ENCODE measurements at regions not wholly inside any gene's neighbourhood (a gene's known extent, or its start where the extent isn't known, plus 50 kb on each side); places are given as distances from the start of the nearest gene placed in this dataset.

GRCh38 chr19:30609656-30610270 lies 237.6 kb downstream of the ZNF536 start:
- TF ChIP-seq, protein P1, sequence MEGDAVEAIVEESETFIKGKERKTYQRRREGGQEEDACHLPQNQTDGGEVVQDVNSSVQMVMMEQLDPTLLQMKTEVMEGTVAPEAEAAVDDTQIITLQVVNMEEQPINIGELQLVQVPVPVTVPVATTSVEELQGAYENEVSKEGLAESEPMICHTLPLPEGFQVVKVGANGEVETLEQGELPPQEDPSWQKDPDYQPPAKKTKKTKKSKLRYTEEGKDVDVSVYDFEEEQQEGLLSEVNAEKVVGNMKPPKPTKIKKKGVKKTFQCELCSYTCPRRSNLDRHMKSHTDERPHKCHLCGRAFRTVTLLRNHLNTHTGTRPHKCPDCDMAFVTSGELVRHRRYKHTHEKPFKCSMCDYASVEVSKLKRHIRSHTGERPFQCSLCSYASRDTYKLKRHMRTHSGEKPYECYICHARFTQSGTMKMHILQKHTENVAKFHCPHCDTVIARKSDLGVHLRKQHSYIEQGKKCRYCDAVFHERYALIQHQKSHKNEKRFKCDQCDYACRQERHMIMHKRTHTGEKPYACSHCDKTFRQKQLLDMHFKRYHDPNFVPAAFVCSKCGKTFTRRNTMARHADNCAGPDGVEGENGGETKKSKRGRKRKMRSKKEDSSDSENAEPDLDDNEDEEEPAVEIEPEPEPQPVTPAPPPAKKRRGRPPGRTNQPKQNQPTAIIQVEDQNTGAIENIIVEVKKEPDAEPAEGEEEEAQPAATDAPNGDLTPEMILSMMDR (IDR thresholded peaks at IDR 0.05): no peak
- no peak for TF ChIP-seq POLR2AphosphoS2 (conservative IDR thresholded peaks at IDR 0.05; ENCODE audit: low read length)
- no peak for TF ChIP-seq HDAC2 (IDR thresholded peaks at IDR 0.05)
- no peak for TF ChIP-seq POLR2A (IDR thresholded peaks at IDR 0.05; ENCODE audit: low read length)
- TF ChIP-seq EP300 (IDR thresholded peaks at IDR 0.05): no peak
- TF ChIP-seq ZFP36 (IDR thresholded peaks at IDR 0.05; ENCODE audit: borderline replicate concordance, partially characterized antibody): no peak
- no peak for TF ChIP-seq EHMT2 (IDR thresholded peaks at IDR 0.05; ENCODE audit: low read depth)
- no peak for TF ChIP-seq FOSL2 (IDR thresholded peaks at IDR 0.05)
- no peak for TF ChIP-seq FOSL2 (CRISPR knock-in tag; IDR thresholded peaks at IDR 0.05)
- no peak for TF ChIP-seq REST (IDR thresholded peaks at IDR 0.05)
